HG03520 (cell line): ENCODE measurements at regions not wholly inside any gene's neighbourhood (a gene's known extent, or its start where the extent isn't known, plus 50 kb on each side); places are given as distances from the start of the nearest gene placed in this dataset.

ENCODE experiments used
- ATAC-seq: cut with Tn5 transposase; IDR thresholded peaks from one replicate; pipeline ENCODE4 v1.9.1; 2021; ENCODE audit warnings: mild to moderate bottlenecking, moderate library complexity; ENCODE audit not compliant: unreplicated experiment

- ATAC-seq: no peak
These were observed 379.1 kb upstream of the CDH11 start for GRCh38 chr16:65500919-65501318.

- no peak for ATAC-seq
These were observed 378.1 kb upstream of the CDH11 start for GRCh38 chr16:65500007-65500406.

- ATAC-seq: no peak
These were observed 377.7 kb upstream of the CDH11 start for GRCh38 chr16:65499566-65499965.

- ATAC-seq: no peak
These were observed 375.7 kb upstream of the CDH11 start for GRCh38 chr16:65497571-65497970.

- ATAC-seq: no peak
These were observed 373.2 kb upstream of the CDH11 start for GRCh38 chr16:65495106-65495505.

- ATAC-seq: no peak
These were observed 372.7 kb upstream of the CDH11 start for GRCh38 chr16:65494609-65495008.

GRCh38 chr16:65494080-65494479, 372.2 kb upstream of the CDH11 start:
- ATAC-seq: no peak

GRCh38 chr16:65490286-65490685, 368.4 kb upstream of the CDH11 start:
- ATAC-seq: no peak

GRCh38 chr16:65489531-65490023, 367.7 kb upstream of the CDH11 start:
- ATAC-seq: no peak

- ATAC-seq: no peak
These were observed 365.4 kb upstream of the CDH11 start for GRCh38 chr16:65487231-65487630.

- no peak for ATAC-seq
These were observed 360.1 kb upstream of the CDH11 start for GRCh38 chr16:65481956-65482355.

GRCh38 chr16:65480281-65481091, 358.6 kb upstream of the CDH11 start:
- no peak for ATAC-seq

- no peak for ATAC-seq
These were observed 354.6 kb upstream of the CDH11 start for GRCh38 chr16:65476448-65476955.

- ATAC-seq: no peak
These were observed 351.8 kb upstream of the CDH11 start for GRCh38 chr16:65473699-65474098.

GRCh38 chr16:65469116-65469515, 347.3 kb upstream of the CDH11 start:
- no peak for ATAC-seq

- no peak for ATAC-seq
These were observed 346.3 kb upstream of the CDH11 start for GRCh38 chr16:65468133-65468532.

- ATAC-seq: no peak
These were observed 341.9 kb upstream of the CDH11 start for GRCh38 chr16:65463652-65464260.

GRCh38 chr16:65457084-65457483, 335.2 kb upstream of the CDH11 start:
- no peak for ATAC-seq

- ATAC-seq: no peak
These were observed 333.9 kb upstream of the CDH11 start for GRCh38 chr16:65455761-65456160.

- ATAC-seq: no peak
These were observed 331.8 kb upstream of the CDH11 start for GRCh38 chr16:65453646-65454045.

GRCh38 chr16:65449526-65449925, 327.7 kb upstream of the CDH11 start:
- no peak for ATAC-seq

GRCh38 chr16:65446427-65446826, 324.6 kb upstream of the CDH11 start:
- no peak for ATAC-seq
